Body of pancreas (tissue), 4 donors: ENCODE measurements at regions not wholly inside any gene's neighbourhood (a gene's known extent, or its start where the extent isn't known, plus 50 kb on each side); places are given as distances from the start of the nearest gene placed in this dataset.

Experiments
- POLR2A ChIP-seq, 3 donors: fragments of 450-650 bp; IDR thresholded peaks; one replicate each; pipeline ENCODE4 v1.6.1; 2016; ENCODE audit warnings: antibody characterized with exemption in 3 of 3, mild to moderate bottlenecking in 2 of 3
- TF ChIP-seq, protein P1 (sequence below), 7 experiments: fragments of 450-650 bp in 4 of 7; fragments of 200-600 bp in 3 of 7; sonication (generic) in 3 of 7; IDR thresholded peaks; one replicate each; pipeline ENCODE4 v1.5.1; 2016 to 2019; ENCODE audit warnings: antibody characterized with exemption in 7 of 7

DNA sequence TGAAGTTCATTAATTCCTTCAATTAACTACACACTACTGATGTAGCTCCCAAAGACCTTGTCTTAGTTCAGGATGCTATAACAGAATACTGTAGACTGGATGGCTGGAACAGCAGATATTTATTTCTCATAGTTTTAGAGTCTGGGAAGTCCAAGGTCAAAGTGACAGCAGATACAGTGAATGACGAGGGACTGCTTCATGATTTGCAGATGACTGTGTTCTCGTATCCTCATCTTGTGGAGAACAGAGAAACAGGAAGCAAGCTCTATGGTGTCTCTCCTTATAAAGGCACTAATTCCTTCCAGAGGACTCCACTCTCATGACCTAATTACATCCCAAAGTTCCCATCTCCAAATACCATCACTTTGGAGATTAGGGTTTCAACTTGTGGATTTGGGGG lies 65.6 kb upstream of the MAP1B start:
- TF ChIP-seq POLR2A (IDR thresholded peaks at IDR 0.05), result no peak
- TF ChIP-seq, protein P1, sequence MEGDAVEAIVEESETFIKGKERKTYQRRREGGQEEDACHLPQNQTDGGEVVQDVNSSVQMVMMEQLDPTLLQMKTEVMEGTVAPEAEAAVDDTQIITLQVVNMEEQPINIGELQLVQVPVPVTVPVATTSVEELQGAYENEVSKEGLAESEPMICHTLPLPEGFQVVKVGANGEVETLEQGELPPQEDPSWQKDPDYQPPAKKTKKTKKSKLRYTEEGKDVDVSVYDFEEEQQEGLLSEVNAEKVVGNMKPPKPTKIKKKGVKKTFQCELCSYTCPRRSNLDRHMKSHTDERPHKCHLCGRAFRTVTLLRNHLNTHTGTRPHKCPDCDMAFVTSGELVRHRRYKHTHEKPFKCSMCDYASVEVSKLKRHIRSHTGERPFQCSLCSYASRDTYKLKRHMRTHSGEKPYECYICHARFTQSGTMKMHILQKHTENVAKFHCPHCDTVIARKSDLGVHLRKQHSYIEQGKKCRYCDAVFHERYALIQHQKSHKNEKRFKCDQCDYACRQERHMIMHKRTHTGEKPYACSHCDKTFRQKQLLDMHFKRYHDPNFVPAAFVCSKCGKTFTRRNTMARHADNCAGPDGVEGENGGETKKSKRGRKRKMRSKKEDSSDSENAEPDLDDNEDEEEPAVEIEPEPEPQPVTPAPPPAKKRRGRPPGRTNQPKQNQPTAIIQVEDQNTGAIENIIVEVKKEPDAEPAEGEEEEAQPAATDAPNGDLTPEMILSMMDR (IDR thresholded peaks at IDR 0.05), result no peak
